ENCODE measurements at regions not wholly inside any gene's neighbourhood (a gene's known extent, or its start where the extent isn't known, plus 50 kb on each side); places are given as distances from the start of the nearest gene placed in this dataset.
"Not testable (repeated sequence)": the region's sequence is repeated elsewhere in the genome, so short reads cannot be mapped to it uniquely, and the experiment has no call there.

- Mint-ChIP-seq H3K4me1 (peaks cover 14% of the 10 kb centered on the region), H3K36me3 (ENCODE audit: low read depth) (no peaks in the 10 kb centered on the region), H3K27ac (no peak overlapping the region), H3K27me3 (ENCODE audit: low read depth, poor library complexity) (peaks cover 16% of the 10 kb centered on the region), H3K9me3 (no peaks in the 10 kb centered on the region), H3K4me3 (no peak overlapping the region)
- no peak for DNase-seq
- TF ChIP-seq CTCF (IDR thresholded peaks at IDR 0.05) = no peak
Measured at GRCh38 chr12:67088401-67089118, 180.6 kb upstream of the CAND1 start.

GRCh38 chr12:67091204-67091603, 178.0 kb upstream of the CAND1 start:
- peaks cover 19% of the 10 kb centered on the region for H3K27me3 Mint-ChIP-seq (ENCODE audit: low read depth, poor library complexity)
- peaks cover 6% of the 10 kb centered on the region for H3K4me1 Mint-ChIP-seq
- no peak overlapping the region for H3K27ac Mint-ChIP-seq
- TF ChIP-seq CTCF (IDR thresholded peaks at IDR 0.05) = no peak
- H3K9me3 Mint-ChIP-seq = no peaks in the 10 kb centered on the region
- no peak for DNase-seq
- H3K4me3 Mint-ChIP-seq = no peak overlapping the region
- no peaks in the 10 kb centered on the region for H3K36me3 Mint-ChIP-seq (ENCODE audit: low read depth)

GRCh38 chr12:67091678-67092077, 177.5 kb upstream of the CAND1 start:
- Mint-ChIP-seq H3K4me1 (peaks cover 6% of the 10 kb centered on the region), H3K9me3 (no peaks in the 10 kb centered on the region), H3K36me3 (ENCODE audit: low read depth) (no peaks in the 10 kb centered on the region), H3K4me3 (no peak overlapping the region), H3K27me3 (ENCODE audit: low read depth, poor library complexity) (peaks cover 19% of the 10 kb centered on the region), H3K27ac (no peak overlapping the region)
- no peak for TF ChIP-seq CTCF (IDR thresholded peaks at IDR 0.05)
- no peak for DNase-seq

- DNase-seq; H3K27ac Mint-ChIP-seq; H3K4me1 Mint-ChIP-seq; H3K4me3 Mint-ChIP-seq; H3K9me3 Mint-ChIP-seq; H3K36me3 Mint-ChIP-seq (ENCODE audit: low read depth): not testable (repeated sequence)
- H3K27me3 Mint-ChIP-seq (ENCODE audit: low read depth, poor library complexity) = peaks cover 19% of the 10 kb centered on the region
Measured at GRCh38 chr12:67092934-67093333, 176.2 kb upstream of the CAND1 start.

GRCh38 chr12:67096533-67097318, 172.4 kb upstream of the CAND1 start:
- Mint-ChIP-seq H3K36me3 (ENCODE audit: low read depth) (no peaks in the 10 kb centered on the region), H3K4me3 (no peak overlapping the region), H3K4me1 (no peaks in the 10 kb centered on the region), H3K27ac (no peak overlapping the region), H3K9me3 (no peaks in the 10 kb centered on the region), H3K27me3 (ENCODE audit: low read depth, poor library complexity) (peaks cover 3% of the 10 kb centered on the region)
- no peak for TF ChIP-seq CTCF (IDR thresholded peaks at IDR 0.05)
- DNase-seq = no peak

GRCh38 chr12:67099858-67100257, 169.3 kb upstream of the CAND1 start:
- H3K27me3 Mint-ChIP-seq (ENCODE audit: low read depth, poor library complexity) = peaks cover 10% of the 10 kb centered on the region
- no peak overlapping the region for H3K27ac Mint-ChIP-seq
- no peak for DNase-seq
- no peak for TF ChIP-seq CTCF (IDR thresholded peaks at IDR 0.05)
- no peaks in the 10 kb centered on the region for H3K4me1 Mint-ChIP-seq
- H3K4me3 Mint-ChIP-seq = no peak overlapping the region
- H3K36me3 Mint-ChIP-seq (ENCODE audit: low read depth) = no peaks in the 10 kb centered on the region
- peaks cover 4% of the 10 kb centered on the region for H3K9me3 Mint-ChIP-seq
